K562 (cell line): ENCODE measurements at regions not wholly inside any gene's neighbourhood (a gene's known extent, or its start where the extent isn't known, plus 50 kb on each side); places are given as distances from the start of the nearest gene placed in this dataset.

Source experiments
- EWSR1 ChIP-seq: fragments of 450-650 bp; IDR thresholded peaks from 2 replicates; pipeline ENCODE4 v1.6.1; 2018; ENCODE audit warnings: borderline replicate concordance, mild to moderate bottlenecking, low read depth, moderate library complexity; ENCODE audit not compliant: partially characterized antibody
- GATAD2A ChIP-seq: fragments of 450-650 bp; IDR thresholded peaks from 2 replicates; pipeline ENCODE4 v1.6.1; 2017
- HNRNPK ChIP-seq: fragments of 200-400 bp; formaldehyde crosslinking; IDR thresholded peaks from one replicate; pipeline ENCODE4 v1.6.1; 2018; ENCODE audit warnings: mild to moderate bottlenecking, low read depth, low read length; ENCODE audit not compliant: poor library complexity, severe bottlenecking
- ILF3 ChIP-seq: fragments of 450-650 bp; IDR thresholded peaks from 2 replicates; pipeline ENCODE4 v1.6.1; 2018; ENCODE audit warnings: antibody characterized with exemption, mild to moderate bottlenecking, moderate library complexity, borderline replicate concordance
- KHSRP ChIP-seq: fragments of 450-650 bp; IDR thresholded peaks from 2 replicates; pipeline ENCODE4 v1.6.1; 2017
- L3MBTL2 ChIP-seq: fragments of 450-650 bp; IDR thresholded peaks from 2 replicates; pipeline ENCODE4 v1.6.1; 2016; ENCODE audit warnings: mild to moderate bottlenecking, moderate library complexity
- LEF1 ChIP-seq: fragments of 450-650 bp; IDR thresholded peaks from 2 replicates; pipeline ENCODE4 v1.6.1; 2016; ENCODE audit warnings: mild to moderate bottlenecking
- NFIX ChIP-seq: fragments of 250-450 bp; sonication (Bioruptor Pico); IDR thresholded peaks from 2 replicates; pipeline ENCODE4 v1.4.0; 2020; ENCODE audit warnings: low read depth, mild to moderate bottlenecking, moderate library complexity
- PHF21A ChIP-seq: fragments of 450-650 bp; IDR thresholded peaks from 2 replicates; pipeline ENCODE4 v1.6.1; 2017; ENCODE audit warnings: low read depth, borderline replicate concordance
- RAD21 ChIP-seq, 2 experiments: fragments of 250-450 bp in 1 of 2; fragments of 450-650 bp in 1 of 2; sonication (Bioruptor Pico) in 1 of 2; formaldehyde crosslinking in 1 of 2; IDR thresholded peaks in 1 of 2; conservative IDR thresholded peaks in 1 of 2; 2 replicates each; pipeline versions ENCODE4 v1.4.0 to v1.8.0; 2020 to 2022; ENCODE audit warnings: mild to moderate bottlenecking in 2 of 2, moderate library complexity in 1 of 2
- RBBP5 ChIP-seq: fragments of 200-600 bp; sonication (generic); IDR thresholded peaks from 2 replicates; pipeline ENCODE4 v1.6.1; 2012; ENCODE audit warnings: borderline replicate concordance, mild to moderate bottlenecking, low read length, control low read depth, inconsistent platforms; ENCODE audit not compliant: insufficient read depth, poor library complexity, severe bottlenecking
- RBM39 ChIP-seq: fragments of 200-400 bp; formaldehyde crosslinking; optimal IDR thresholded peaks from 2 replicates; pipeline ENCODE3; 2018; ENCODE audit warnings: low read depth, low read length
- SNIP1 ChIP-seq: fragments of 450-650 bp; IDR thresholded peaks from 2 replicates; pipeline ENCODE4 v1.7.1; 2017; ENCODE audit warnings: low read depth, mild to moderate bottlenecking
- TFAM ChIP-seq: fragments of 250-450 bp; sonication (Bioruptor Pico); conservative IDR thresholded peaks from 2 replicates; pipeline ENCODE4 v1.5.0; 2021; ENCODE audit warnings: mild to moderate bottlenecking, moderate library complexity
- ZFP36 ChIP-seq: fragments of 150-350 bp; IDR thresholded peaks from 2 replicates; pipeline ENCODE4 v1.6.1; 2018; ENCODE audit warnings: low read length, low read depth; ENCODE audit not compliant: partially characterized antibody
- ZKSCAN1 ChIP-seq: fragments of 150-350 bp; IDR thresholded peaks from 2 replicates; pipeline ENCODE4 v1.6.1; 2016; ENCODE audit warnings: low read depth, low read length
- ZNF140 ChIP-seq: fragments of 250-450 bp; sonication (Bioruptor Pico); IDR thresholded peaks from 2 replicates; pipeline ENCODE4 v1.8.0; 2021; ENCODE audit warnings: moderate library complexity, mild to moderate bottlenecking, inconsistent platforms
- ZNF212 ChIP-seq: fragments of 450-650 bp; formaldehyde crosslinking; IDR thresholded peaks from 2 replicates; pipeline ENCODE4 v1.4.0; 2020; ENCODE audit warnings: mild to moderate bottlenecking
- ZNF609 ChIP-seq: sonication (generic); formaldehyde crosslinking; IDR thresholded peaks from 2 replicates; pipeline ENCODE4 v1.8.1; 2023; ENCODE audit warnings: missing genetic modification reagents, mild to moderate bottlenecking, borderline replicate concordance
- ZNF778 ChIP-seq: fragments of 450-650 bp; formaldehyde crosslinking; IDR thresholded peaks from 2 replicates; pipeline ENCODE4 v1.4.0; 2020; ENCODE audit warnings: mild to moderate bottlenecking, moderate library complexity
- TF ChIP-seq, protein P1 (sequence below), 2 experiments: IDR thresholded peaks; 2 replicates each; pipeline ENCODE4 v1.6.1; 2011; ENCODE audit warnings: borderline replicate concordance in 1 of 2, control low read depth in 1 of 2, low read depth in 1 of 2, low read length in 1 of 2, mild to moderate bottlenecking in 1 of 2, mixed read lengths in 1 of 2, moderate library complexity in 1 of 2; ENCODE audit not compliant: insufficient read depth in 1 of 2, insufficient read length in 1 of 2, poor library complexity in 1 of 2, severe bottlenecking in 1 of 2; ENCODE audit errors: extremely low read depth in 1 of 2
- TF ChIP-seq, protein P2 (sequence below): fragments of 250-450 bp; sonication (Bioruptor Pico); IDR thresholded peaks from 2 replicates; pipeline ENCODE4 v1.5.0; 2021
- TF ChIP-seq, protein P3 (sequence below): fragments of 250-450 bp; sonication (Bioruptor Pico); IDR thresholded peaks from 2 replicates; pipeline ENCODE4 v1.9.0; 2021; ENCODE audit warnings: mild to moderate bottlenecking

- TF ChIP-seq, protein P1, sequence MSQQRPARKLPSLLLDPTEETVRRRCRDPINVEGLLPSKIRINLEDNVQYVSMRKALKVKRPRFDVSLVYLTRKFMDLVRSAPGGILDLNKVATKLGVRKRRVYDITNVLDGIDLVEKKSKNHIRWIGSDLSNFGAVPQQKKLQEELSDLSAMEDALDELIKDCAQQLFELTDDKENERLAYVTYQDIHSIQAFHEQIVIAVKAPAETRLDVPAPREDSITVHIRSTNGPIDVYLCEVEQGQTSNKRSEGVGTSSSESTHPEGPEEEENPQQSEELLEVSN (IDR thresholded peaks at IDR 0.05; ENCODE audit: borderline replicate concordance in 1 of 2, extremely low read depth in 1 of 2, insufficient read depth in 1 of 2, insufficient read length in 1 of 2, low read depth in 1 of 2, low read length in 1 of 2, poor library complexity in 1 of 2, severe bottlenecking in 1 of 2) = no peak
- TF ChIP-seq NFIX (CRISPR knock-in tag) (no peak), RAD21 (CRISPR knock-in tag; conservative IDR thresholded peaks at IDR 0.05 in 1 of 2, IDR thresholded peaks at IDR 0.05 in 1 of 2) (no peak), ZKSCAN1 (no peak), RBBP5 (no peak), ILF3 (no peak), RBM39 (no peak), ZFP36 (no peak), ZNF140 (CRISPR knock-in tag) (no peak), ZNF609 (CRISPR knock-in tag) (no peak), KHSRP (no peak), ZNF212 (CRISPR knock-in tag) (no peak), L3MBTL2 (no peak), GATAD2A (no peak), PHF21A (no peak), LEF1 (no peak), HNRNPK (no peak), TFAM (CRISPR knock-in tag) (no peak), EWSR1 (no peak), SNIP1 (no peak), ZNF778 (CRISPR knock-in tag) (no peak)
- TF ChIP-seq, protein P2, sequence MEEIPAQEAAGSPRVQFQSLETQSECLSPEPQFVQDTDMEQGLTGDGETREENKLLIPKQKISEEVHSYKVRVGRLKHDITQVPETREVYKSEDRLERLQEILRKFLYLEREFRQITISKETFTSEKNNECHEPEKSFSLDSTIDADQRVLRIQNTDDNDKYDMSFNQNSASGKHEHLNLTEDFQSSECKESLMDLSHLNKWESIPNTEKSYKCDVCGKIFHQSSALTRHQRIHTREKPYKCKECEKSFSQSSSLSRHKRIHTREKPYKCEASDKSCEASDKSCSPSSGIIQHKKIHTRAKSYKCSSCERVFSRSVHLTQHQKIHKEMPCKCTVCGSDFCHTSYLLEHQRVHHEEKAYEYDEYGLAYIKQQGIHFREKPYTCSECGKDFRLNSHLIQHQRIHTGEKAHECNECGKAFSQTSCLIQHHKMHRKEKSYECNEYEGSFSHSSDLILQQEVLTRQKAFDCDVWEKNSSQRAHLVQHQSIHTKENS (CRISPR knock-in tag) = no peak
- TF ChIP-seq, protein P3, sequence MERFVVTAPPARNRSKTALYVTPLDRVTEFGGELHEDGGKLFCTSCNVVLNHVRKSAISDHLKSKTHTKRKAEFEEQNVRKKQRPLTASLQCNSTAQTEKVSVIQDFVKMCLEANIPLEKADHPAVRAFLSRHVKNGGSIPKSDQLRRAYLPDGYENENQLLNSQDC (CRISPR knock-in tag) = no peak
Measured at GRCh38 chr12:124630791-124631313, 63.4 kb upstream of the NCOR2 start (continued).
